GM23338 (cell line): ENCODE measurements at regions not wholly inside any gene's neighbourhood (a gene's known extent, or its start where the extent isn't known, plus 50 kb on each side); places are given as distances from the start of the nearest gene placed in this dataset.

Experiments used
- ATAC-seq: fragments of 200-7000 bp; cut with Tn5 transposase; 3 replicates; pipeline ENCODE4 v1.9.1; 2020
- DNase-seq: peaks from one replicate; pipeline ENCODE4 v3.0.0-alpha.2; 2015; ENCODE audit warnings: low spot score
- H2AFZ ChIP-seq: fragments of 200-600 bp; sonication (generic); 2 replicates; pipeline ENCODE4 v1.8.0; 2016; ENCODE audit warnings: antibody characterized with exemption, mild to moderate bottlenecking, moderate library complexity
- H3F3A ChIP-seq: fragments of 200-600 bp; sonication (generic); replicated peaks from 2 replicates; pipeline ENCODE4 v1.8.0; 2017; ENCODE audit warnings: antibody characterized with exemption, mixed run types, low read depth
- H3K27ac ChIP-seq: fragments of 200-600 bp; sonication (generic); 2 replicates; pipeline ENCODE4 v1.6.1; 2016; ENCODE audit warnings: low read depth
- H3K27me3 ChIP-seq: fragments of 200-600 bp; sonication (generic); 2 replicates; pipeline ENCODE4 v1.8.0; 2016; ENCODE audit warnings: mild to moderate bottlenecking, mixed run types, moderate library complexity; ENCODE audit not compliant: insufficient read depth
- H3K36me3 ChIP-seq: fragments of 200-600 bp; sonication (generic); 2 replicates; pipeline ENCODE4 v1.8.0; 2016; ENCODE audit warnings: mild to moderate bottlenecking; ENCODE audit not compliant: insufficient read depth
- H3K4me1 ChIP-seq: fragments of 200-600 bp; sonication (generic); 2 replicates; pipeline ENCODE4 v1.8.0; 2016; ENCODE audit warnings: mild to moderate bottlenecking, moderate library complexity; ENCODE audit not compliant: insufficient read depth
- H3K4me2 ChIP-seq: fragments of 200-600 bp; sonication (generic); 2 replicates; pipeline ENCODE4 v1.7.1; 2017; ENCODE audit warnings: mixed run types
- H3K4me3 ChIP-seq: fragments of 200-600 bp; sonication (generic); 2 replicates; pipeline ENCODE4 v1.6.1; 2016; ENCODE audit warnings: mixed run types
- H3K79me2 ChIP-seq: fragments of 200-600 bp; sonication (generic); replicated peaks from 2 replicates; pipeline ENCODE4 v1.8.0; 2017; ENCODE audit warnings: mild to moderate bottlenecking; ENCODE audit not compliant: insufficient read depth
- H3K9me2 ChIP-seq: fragments of 200-600 bp; sonication (generic); 2 replicates; pipeline ENCODE4 v1.8.0; 2017; ENCODE audit not compliant: insufficient read depth
- H4K20me1 ChIP-seq: fragments of 200-600 bp; sonication (generic); replicated peaks from 2 replicates; pipeline ENCODE4 v1.8.0; 2017; ENCODE audit warnings: mild to moderate bottlenecking; ENCODE audit not compliant: insufficient read depth
- H3K27ac Mint-ChIP-seq: 2 replicates; pipeline ENCODE4 v1.8.0; 2020; ENCODE audit warnings: inconsistent platforms, mild to moderate bottlenecking, moderate library complexity, mixed read lengths
- H3K27me3 Mint-ChIP-seq: 3 replicates; pipeline ENCODE4 v1.8.0; 2022; ENCODE audit warnings: low read depth, mild to moderate bottlenecking, moderate library complexity, mixed read lengths, inconsistent platforms; ENCODE audit not compliant: insufficient read depth, poor library complexity
- H3K36me3 Mint-ChIP-seq: 3 replicates; pipeline ENCODE4 v1.8.0; 2021; ENCODE audit warnings: low read depth, mild to moderate bottlenecking, inconsistent platforms, moderate library complexity, mixed read lengths
- H3K4me1 Mint-ChIP-seq: 3 replicates; pipeline ENCODE4 v1.8.0; 2020; ENCODE audit warnings: mild to moderate bottlenecking, inconsistent platforms, mixed read lengths
- H3K4me3 Mint-ChIP-seq: 3 replicates; pipeline ENCODE4 v1.8.0; 2021; ENCODE audit warnings: moderate library complexity, mild to moderate bottlenecking, inconsistent platforms, mixed read lengths
- H3K9me3 Mint-ChIP-seq: 3 replicates; pipeline ENCODE4 v1.8.0; 2020; ENCODE audit warnings: moderate library complexity, mild to moderate bottlenecking, inconsistent platforms, mixed read lengths
- CREB1 ChIP-seq: fragments of 250-450 bp; sonication (Bioruptor Pico); IDR thresholded peaks from 2 replicates; pipeline ENCODE4 v1.5.0; 2020; ENCODE audit warnings: low read depth, mild to moderate bottlenecking, moderate library complexity
- ETS1 ChIP-seq: IDR thresholded peaks from 2 replicates; pipeline ENCODE4 v1.6.1; 2016; ENCODE audit warnings: antibody characterized with exemption
- EZH2 ChIP-seq: fragments of 200-600 bp; sonication (generic); IDR thresholded peaks from one replicate; pipeline ENCODE4 v1.8.0; 2017; ENCODE audit warnings: antibody characterized with exemption, mild to moderate bottlenecking, low read depth; ENCODE audit not compliant: unreplicated experiment
- EZH2phosphoT487 ChIP-seq: fragments of 200-600 bp; sonication (generic); IDR thresholded peaks from one replicate; pipeline ENCODE4 v1.8.1; 2018; ENCODE audit warnings: antibody characterized with exemption; ENCODE audit not compliant: unreplicated experiment
- NANOG ChIP-seq: IDR thresholded peaks from 2 replicates; pipeline ENCODE4 v1.6.1; 2016; ENCODE audit warnings: antibody characterized with exemption, borderline replicate concordance
- STAT1 ChIP-seq: IDR thresholded peaks from one replicate; pipeline ENCODE4 v1.6.1; 2016; ENCODE audit warnings: antibody characterized with exemption; ENCODE audit not compliant: unreplicated experiment
- ZNF114 ChIP-seq: fragments of 250-450 bp; sonication (Bioruptor Pico); IDR thresholded peaks from 2 replicates; pipeline ENCODE4 v1.5.0; 2020; ENCODE audit warnings: mild to moderate bottlenecking, moderate library complexity
- ZNF331 ChIP-seq: fragments of 250-450 bp; sonication (Bioruptor Pico); IDR thresholded peaks from 2 replicates; pipeline ENCODE4 v1.5.0; 2020; ENCODE audit warnings: low read depth, mild to moderate bottlenecking, moderate library complexity
- TF ChIP-seq, protein P1 (sequence below): fragments of 250-450 bp; sonication (Bioruptor Pico); IDR thresholded peaks from 2 replicates; pipeline ENCODE4 v1.5.0; 2020; ENCODE audit warnings: mild to moderate bottlenecking, moderate library complexity

DNA sequence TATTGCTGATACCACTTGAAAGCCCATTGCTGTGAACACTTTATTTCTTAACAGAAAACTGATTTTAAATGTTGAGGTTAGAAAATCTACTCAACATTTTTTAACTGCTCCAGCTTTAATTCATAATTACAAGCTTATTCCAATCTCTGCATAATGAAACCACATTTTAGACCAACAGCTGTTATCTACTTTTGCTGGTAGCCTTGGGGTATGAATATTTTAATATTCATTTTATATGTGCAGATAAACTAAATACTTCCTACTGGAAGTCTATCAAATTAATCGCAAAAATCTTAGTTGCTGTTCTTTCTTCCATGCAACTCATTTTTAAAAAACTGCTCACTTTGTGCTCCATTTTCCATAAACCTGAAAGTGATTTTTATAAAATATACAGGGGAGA is 189.3 kb upstream of the SLC35B3 start (continued):
- TF ChIP-seq, protein P1, sequence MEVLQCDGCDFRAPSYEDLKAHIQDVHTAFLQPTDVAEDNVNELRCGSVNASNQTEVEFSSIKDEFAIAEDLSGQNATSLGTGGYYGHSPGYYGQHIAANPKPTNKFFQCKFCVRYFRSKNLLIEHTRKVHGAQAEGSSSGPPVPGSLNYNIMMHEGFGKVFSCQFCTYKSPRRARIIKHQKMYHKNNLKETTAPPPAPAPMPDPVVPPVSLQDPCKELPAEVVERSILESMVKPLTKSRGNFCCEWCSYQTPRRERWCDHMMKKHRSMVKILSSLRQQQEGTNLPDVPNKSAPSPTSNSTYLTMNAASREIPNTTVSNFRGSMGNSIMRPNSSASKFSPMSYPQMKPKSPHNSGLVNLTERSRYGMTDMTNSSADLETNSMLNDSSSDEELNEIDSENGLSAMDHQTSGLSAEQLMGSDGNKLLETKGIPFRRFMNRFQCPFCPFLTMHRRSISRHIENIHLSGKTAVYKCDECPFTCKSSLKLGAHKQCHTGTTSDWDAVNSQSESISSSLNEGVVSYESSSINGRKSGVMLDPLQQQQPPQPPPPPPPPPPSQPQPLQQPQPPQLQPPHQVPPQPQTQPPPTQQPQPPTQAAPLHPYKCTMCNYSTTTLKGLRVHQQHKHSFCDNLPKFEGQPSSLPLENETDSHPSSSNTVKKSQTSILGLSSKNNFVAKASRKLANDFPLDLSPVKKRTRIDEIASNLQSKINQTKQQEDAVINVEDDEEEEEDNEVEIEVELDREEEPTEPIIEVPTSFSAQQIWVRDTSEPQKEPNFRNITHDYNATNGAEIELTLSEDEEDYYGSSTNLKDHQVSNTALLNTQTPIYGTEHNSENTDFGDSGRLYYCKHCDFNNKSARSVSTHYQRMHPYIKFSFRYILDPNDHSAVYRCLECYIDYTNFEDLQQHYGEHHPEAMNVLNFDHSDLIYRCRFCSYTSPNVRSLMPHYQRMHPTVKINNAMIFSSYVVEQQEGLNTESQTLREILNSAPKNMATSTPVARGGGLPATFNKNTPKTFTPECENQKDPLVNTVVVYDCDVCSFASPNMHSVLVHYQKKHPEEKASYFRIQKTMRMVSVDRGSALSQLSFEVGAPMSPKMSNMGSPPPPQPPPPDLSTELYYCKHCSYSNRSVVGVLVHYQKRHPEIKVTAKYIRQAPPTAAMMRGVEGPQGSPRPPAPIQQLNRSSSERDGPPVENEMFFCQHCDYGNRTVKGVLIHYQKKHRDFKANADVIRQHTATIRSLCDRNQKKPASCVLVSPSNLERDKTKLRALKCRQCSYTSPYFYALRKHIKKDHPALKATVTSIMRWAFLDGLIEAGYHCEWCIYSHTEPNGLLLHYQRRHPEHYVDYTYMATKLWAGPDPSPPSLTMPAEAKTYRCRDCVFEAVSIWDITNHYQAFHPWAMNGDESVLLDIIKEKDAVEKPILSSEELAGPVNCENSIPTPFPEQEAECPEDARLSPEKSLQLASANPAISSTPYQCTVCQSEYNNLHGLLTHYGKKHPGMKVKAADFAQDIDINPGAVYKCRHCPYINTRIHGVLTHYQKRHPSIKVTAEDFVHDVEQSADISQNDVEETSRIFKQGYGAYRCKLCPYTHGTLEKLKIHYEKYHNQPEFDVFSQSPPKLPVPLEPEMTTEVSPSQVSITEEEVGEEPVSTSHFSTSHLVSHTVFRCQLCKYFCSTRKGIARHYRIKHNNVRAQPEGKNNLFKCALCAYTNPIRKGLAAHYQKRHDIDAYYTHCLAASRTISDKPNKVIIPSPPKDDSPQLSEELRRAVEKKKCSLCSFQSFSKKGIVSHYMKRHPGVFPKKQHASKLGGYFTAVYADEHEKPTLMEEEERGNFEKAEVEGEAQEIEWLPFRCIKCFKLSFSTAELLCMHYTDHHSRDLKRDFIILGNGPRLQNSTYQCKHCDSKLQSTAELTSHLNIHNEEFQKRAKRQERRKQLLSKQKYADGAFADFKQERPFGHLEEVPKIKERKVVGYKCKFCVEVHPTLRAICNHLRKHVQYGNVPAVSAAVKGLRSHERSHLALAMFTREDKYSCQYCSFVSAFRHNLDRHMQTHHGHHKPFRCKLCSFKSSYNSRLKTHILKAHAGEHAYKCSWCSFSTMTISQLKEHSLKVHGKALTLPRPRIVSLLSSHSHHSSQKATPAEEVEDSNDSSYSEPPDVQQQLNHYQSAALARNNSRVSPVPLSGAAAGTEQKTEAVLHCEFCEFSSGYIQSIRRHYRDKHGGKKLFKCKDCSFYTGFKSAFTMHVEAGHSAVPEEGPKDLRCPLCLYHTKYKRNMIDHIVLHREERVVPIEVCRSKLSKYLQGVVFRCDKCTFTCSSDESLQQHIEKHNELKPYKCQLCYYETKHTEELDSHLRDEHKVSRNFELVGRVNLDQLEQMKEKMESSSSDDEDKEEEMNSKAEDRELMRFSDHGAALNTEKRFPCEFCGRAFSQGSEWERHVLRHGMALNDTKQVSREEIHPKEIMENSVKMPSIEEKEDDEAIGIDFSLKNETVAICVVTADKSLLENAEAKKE (CRISPR knock-in tag) = no peak
- TF ChIP-seq ZNF331 (CRISPR knock-in tag) (no peak), STAT1 (no peak), CREB1 (CRISPR knock-in tag) (no peak)

- Histone ChIP-seq H3F3A (no peaks in the 10 kb centered on the region), H3K4me2 (no peak overlapping the region), H3K27ac (no peak overlapping the region), H3K4me3 (no peak overlapping the region), H3K36me3 (no peaks in the 10 kb centered on the region), H4K20me1 (no peaks in the 10 kb centered on the region), H3K4me1 (no peaks in the 10 kb centered on the region), H2AFZ (no peak overlapping the region), H3K27me3 (no peaks in the 10 kb centered on the region), H3K9me2 (no peaks in the 10 kb centered on the region), H3K79me2 (no peaks in the 10 kb centered on the region)
- no peak overlapping the region for H3K27ac Mint-ChIP-seq
- ATAC-seq (no peak), DNase-seq (no peak)
- no peaks in the 10 kb centered on the region for H3K36me3 Mint-ChIP-seq
- no peaks in the 10 kb centered on the region; the same call in 2 of the 3 replicates for H3K4me1 Mint-ChIP-seq
- H3K27me3 Mint-ChIP-seq = no peaks in the 10 kb centered on the region
- H3K9me3 Mint-ChIP-seq = no peaks in the 10 kb centered on the region
- H3K4me3 Mint-ChIP-seq = no peak overlapping the region
- TF ChIP-seq ZNF331 (CRISPR knock-in tag) (no peak), ETS1 (no peak), EZH2 (no peak), ZNF114 (CRISPR knock-in tag) (no peak), NANOG (no peak), EZH2phosphoT487 (no peak), CREB1 (CRISPR knock-in tag) (no peak)
- TF ChIP-seq, protein P1 (CRISPR knock-in tag) = no peak
These were observed 188.1 kb upstream of the SLC35B3 start for GRCh38 chr6:8623441-8623840.
